Pons (tissue), 1 donor: ENCODE measurements at regions not wholly inside any gene's neighbourhood (a gene's known extent, or its start where the extent isn't known, plus 50 kb on each side); places are given as distances from the start of the nearest gene placed in this dataset.

ENCODE experiments used
- DNase-seq: peaks from one replicate; pipeline ENCODE4 v3.0.0-alpha.2; 2016; ENCODE audit warnings: low spot score

DNA sequence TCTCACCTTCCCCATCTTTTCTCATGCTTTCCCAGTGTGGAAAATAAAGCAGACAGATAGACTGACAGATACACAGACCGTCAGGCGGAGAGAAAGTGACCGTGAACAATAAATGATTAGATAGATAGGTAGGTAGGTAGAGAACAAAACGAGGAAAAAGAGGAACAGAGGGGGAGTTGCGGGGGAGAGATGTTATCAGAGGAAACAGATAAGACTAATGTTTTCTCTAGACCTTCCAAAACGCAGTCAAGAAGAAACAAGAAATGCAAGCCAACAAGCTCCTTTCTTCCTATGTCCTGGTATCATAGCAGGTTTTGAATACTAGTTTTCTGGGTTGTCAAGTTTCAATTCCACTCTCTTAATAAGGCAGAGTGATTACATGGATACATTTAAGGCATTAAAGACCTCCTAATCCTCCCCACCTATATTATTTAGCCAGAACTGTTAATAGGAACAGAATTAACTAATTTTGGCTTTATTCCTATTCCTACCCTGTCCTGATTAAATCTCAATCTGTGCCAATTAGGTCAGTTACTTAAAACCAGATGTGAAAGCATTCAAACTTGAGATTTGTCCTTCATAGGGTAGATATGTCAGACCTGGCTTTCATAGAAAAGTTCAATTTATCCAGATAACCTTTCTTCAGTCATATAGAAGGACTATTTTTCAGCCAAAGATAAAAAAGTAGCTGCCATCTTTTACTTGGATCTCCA lies 89.0 kb upstream of the PTPRR start:
- no peak for DNase-seq

- DNase-seq = no peak
Observed at GRCh38 chr12:71008616-71009015, 88.1 kb upstream of the PTPRR start.

GRCh38 chr12:71007781-71008404 lies 87.4 kb upstream of the PTPRR start:
- no peak for DNase-seq

DNA sequence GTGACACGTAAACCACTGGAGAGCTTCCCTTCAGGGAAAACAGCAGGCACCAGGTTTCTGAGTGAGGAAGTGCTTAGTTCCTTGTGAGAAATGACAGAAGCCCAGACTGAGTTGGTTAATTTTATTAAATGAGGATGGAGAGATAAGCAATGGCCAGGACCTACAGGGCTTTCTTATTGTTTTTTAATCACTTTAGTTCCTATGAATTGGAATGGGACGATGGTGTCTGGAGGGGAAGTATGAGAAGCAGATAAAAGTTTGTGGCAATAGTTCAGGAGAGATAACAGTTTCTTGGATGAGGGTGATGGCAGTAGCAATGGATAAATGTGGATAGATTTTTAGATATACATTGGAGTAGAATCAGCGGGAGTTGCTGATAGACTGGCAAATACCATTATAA lies 86.5 kb upstream of the PTPRR start:
- DNase-seq = no peak

DNA sequence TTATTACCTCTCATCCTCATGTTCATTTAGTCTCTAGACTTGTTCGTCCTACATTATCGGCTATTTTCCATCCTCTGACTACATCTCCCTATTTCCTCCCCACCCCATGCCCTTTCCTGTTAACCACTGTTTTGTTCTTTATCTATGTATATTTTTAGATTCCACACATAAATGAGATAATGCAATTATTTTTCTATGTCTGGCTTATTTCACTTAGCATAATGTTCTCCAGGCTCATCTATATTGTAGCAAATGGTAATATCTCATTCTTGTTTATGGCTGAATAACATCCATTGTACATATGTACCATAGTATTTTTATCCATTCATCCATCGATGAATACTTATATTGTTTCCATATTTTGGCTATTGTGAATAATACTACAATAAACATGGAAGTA lies 84.6 kb upstream of the PTPRR start:
- no peak for DNase-seq

GRCh38 chr12:71004578-71004977 lies 84.0 kb upstream of the PTPRR start:
- DNase-seq = no peak

DNA sequence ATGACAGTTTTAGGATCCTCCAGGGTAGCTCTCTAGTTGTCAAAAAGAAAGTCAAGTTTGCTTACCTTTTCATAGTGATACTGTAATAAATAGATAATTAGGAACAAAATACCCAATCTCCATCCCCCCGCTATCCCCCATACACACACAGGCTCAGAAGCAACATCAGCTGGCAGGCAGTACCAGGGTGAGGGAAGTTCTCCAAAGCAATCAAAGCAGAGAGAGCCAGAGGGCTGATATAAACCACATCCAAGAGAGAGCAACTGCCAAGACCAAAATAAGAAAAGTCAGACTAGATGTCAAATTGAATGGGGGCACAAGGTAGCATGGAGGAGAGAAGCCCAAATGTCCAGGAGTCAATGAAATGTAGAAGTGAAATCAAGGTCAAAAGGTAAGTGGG lies 80.2 kb upstream of the PTPRR start:
- no peak for DNase-seq

DNA sequence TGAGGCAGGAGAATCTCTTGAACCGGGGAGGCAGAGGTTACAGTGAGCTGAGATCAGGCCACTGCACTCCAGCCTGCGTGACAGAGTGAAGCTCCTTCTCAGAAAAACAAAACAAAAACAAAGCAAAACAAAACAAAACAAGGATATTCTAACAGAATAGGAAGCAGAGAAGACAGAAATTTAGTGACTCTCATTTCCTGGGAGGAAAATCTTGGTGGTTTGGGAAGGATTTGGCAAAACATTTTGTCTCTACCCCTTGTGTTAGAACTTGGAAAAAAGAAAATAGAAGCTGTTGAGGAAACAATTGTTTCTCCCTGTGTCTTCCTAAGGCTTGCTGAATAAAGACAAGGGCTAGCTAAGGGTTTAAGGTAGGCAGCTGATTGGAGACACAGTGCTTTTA lies 79.7 kb upstream of the PTPRR start:
- DNase-seq = no peak

- peak; percentile 1 for DNase-seq
Observed at GRCh38 chr12:70994217-70994788, 73.8 kb upstream of the PTPRR start.

DNA sequence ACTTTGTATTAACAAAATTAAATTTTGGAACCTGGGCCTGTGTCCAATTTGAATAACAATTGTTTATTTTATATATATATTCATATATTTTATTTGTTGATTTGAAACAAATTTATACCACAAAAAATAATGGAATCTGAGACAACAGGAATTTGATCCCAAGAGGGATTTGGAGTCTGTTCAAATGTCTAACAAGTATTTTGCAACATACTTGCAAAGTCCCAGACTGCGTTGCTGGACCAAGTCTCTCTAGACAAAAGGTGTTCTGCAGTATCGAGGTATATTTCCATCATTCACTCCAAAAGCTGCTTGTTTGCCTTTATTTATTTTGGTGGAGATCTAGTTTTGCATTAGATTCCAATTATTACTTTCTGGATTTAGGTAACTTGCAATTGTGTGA lies 68.7 kb upstream of the PTPRR start:
- DNase-seq = no peak

GRCh38 chr12:70985850-70986249 lies 65.3 kb upstream of the PTPRR start:
- DNase-seq = no peak

- no peak for DNase-seq
Observed at GRCh38 chr12:70983692-70984091, 63.2 kb upstream of the PTPRR start.

DNA sequence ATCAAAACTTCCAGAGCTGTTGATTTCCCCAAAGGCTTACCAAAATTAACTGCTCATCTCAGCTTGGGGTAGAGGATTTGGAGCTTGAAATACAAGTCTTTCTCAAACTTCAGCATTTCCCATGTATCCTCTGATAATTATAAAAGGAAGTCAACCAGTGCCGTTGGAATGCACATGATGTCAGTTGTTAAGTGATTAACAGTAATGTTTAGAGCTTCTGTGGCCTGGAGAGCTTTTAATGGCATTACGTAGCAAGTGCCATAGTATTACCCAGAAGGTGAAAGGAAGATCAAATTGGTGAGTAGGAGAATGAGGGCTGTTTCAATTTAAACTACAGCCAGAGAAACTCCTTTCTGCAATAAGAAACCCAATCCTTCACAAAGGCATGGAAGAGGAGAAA lies 62.5 kb upstream of the PTPRR start:
- no peak for DNase-seq

DNA sequence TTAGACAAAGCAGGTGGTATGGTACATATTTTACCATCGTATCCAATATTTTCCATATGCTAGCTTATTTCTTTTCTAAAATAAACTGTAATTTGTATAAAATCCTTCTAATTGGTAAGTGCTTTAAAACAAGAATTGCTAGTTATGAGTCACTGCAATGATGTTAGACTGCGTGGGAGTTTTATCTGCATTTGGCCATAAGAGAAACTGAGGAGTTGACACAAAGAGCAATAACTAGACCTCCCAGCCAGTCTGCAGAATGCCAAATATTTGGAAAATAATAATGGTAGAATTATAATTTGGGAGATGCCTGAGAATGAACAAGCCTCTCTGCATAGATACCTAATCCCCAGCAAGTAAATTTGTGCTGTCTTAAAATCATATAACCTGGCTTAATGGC lies 61.7 kb upstream of the PTPRR start:
- DNase-seq = no peak

DNA sequence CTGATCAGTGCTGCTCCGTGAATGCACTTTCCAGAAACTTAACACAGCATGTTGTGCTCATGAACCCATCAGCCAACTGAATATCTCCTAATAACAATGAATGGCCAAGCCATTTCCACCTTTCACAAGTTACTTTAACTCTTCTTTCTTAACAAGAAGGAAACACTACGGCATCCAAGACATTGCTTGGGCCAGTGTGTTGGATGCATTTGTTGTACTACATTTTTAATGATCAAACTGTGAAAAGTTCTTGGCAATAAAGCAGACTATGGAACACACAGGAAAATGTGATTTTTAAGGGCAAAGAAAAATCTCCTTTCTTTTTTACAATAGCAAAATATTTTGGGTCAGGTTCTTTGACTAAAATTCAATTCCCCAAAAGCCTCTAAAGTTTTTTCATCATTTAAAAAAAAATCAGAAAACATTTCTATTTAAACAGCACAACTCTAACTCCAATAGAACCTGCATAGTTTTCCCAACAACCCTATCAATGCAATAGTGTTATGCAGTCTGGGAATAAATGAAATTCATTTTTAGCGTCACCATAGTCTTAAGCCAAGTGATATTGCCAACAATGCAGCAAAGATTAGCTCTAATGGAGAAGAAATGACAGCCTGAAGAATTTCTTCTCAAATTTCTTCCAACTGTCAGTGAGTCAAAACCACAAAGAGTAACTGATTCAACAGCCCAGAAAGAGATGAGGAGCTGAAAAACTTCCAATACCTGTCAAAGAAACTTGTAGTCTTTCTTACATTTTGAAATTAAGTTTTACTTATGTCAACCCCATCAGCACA lies 50.7 kb upstream of the PTPRR start:
- no peak for DNase-seq
